SK-N-MC (cell line): ENCODE measurements at regions not wholly inside any gene's neighbourhood (a gene's known extent, or its start where the extent isn't known, plus 50 kb on each side); places are given as distances from the start of the nearest gene placed in this dataset.
A peak's percentile ranks its signal among the peaks of the same experiment; 100 is the strongest.

Experiments
- DNase-seq: peaks from one replicate; pipeline ENCODE4 v3.0.0-alpha.2; 2011; ENCODE audit warnings: low read depth, low spot score
- H3K27ac ChIP-seq: fragments of 200-600 bp; sonication (generic); 2 replicates; pipeline ENCODE4 v1.5.1; 2016; ENCODE audit warnings: mixed run types
- H3K36me3 ChIP-seq: fragments of 200-600 bp; sonication (generic); 2 replicates; pipeline ENCODE4 v1.6.1; 2017; ENCODE audit warnings: antibody characterized with exemption, low read length, mixed read lengths; ENCODE audit not compliant: insufficient read depth
- H3K4me3 ChIP-seq: fragments of 200-600 bp; sonication (generic); 2 replicates; pipeline ENCODE4 v1.5.1; 2016
- H3K9ac ChIP-seq: fragments of 200-600 bp; sonication (generic); 2 replicates; pipeline ENCODE4 v1.8.0; 2017; ENCODE audit warnings: mixed run types, mixed read lengths; ENCODE audit not compliant: insufficient read length
- H3K9me3 ChIP-seq: fragments of 200-600 bp; sonication (generic); 2 replicates; pipeline ENCODE4 v1.6.1; 2017; ENCODE audit warnings: low read depth, mild to moderate bottlenecking, antibody characterized with exemption, low read length, moderate library complexity, mixed read lengths
- EZH2 ChIP-seq: fragments of 200-600 bp; sonication (generic); IDR thresholded peaks from one replicate; pipeline ENCODE4 v1.6.1; 2017; ENCODE audit warnings: antibody characterized with exemption
- FOXP2 ChIP-seq: optimal IDR thresholded peaks from 2 replicates; pipeline ENCODE3; 2011; ENCODE audit warnings: mild to moderate bottlenecking, moderate library complexity; ENCODE audit not compliant: insufficient read depth; ENCODE audit errors: extremely low read length, control extremely low read depth
- POLR2AphosphoS5 ChIP-seq: IDR thresholded peaks from 2 replicates; pipeline ENCODE4 v1.6.1; 2012; ENCODE audit warnings: mild to moderate bottlenecking, low read depth, low read length, borderline replicate concordance

DNA sequence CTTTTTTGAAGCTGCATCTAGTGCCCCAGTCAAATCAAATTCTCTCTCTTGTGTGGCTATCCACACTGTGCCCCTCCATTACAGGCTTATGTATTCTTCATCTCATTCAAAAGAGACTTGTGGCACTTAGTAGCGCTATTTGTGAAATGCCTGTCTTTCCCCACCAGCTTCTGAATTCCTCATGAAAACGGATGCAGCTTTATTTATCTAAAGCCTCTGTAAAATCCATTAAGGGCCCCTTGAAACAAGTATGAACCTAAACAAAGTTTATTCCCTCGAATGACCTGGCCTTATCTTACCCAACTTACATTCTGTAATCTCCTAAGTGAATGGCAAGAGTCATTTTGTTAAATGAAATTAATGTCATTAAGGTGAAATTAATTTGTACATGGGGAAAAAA is 417.4 kb upstream of the PIK3C3 start:
- no peak for TF ChIP-seq EZH2
- TF ChIP-seq FOXP2 = no peak
- no peak for TF ChIP-seq POLR2AphosphoS5
- DNase-seq = no peak
- H3K27ac ChIP-seq = no peak overlapping the region
- no peak overlapping the region for H3K9ac ChIP-seq
- H3K36me3 ChIP-seq = no peaks in the 10 kb centered on the region
- H3K9me3 ChIP-seq = no peaks in the 10 kb centered on the region
- no peak overlapping the region for H3K4me3 ChIP-seq

DNA sequence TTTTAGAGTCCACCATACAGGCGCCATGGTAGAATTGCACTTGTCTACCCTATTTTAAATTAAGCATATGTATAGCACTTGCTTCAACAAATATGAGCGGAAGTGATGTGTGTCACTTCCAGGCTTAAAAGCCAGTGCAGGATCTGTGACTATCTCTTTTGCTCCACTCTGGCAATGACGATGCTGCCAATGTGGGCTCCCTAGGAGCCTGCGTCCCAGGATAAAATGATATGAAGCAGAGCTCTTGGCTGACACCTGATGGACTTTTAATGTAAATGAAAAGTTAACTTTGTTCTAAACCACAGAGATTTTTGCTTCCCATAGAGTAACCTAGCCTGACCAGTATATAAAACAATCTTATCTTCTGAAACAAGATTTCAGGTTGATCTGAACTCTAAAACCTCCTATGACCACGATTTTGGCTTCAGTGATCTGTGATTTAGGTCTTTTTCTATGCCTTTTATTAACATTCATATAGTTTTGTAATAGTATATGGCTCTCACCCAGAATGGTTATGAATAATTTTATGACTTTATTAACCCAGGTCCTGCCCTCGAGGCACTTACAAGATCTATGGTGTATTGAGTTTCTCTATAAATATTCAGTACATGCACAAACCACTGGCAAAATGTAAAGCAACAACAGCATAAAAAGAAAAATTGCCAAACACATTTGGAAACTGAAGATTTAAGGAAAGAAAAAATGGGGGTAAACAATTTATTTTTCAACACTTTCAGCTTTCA is 422.5 kb upstream of the PIK3C3 start:
- no peak for TF ChIP-seq EZH2
- no peak for TF ChIP-seq POLR2AphosphoS5
- TF ChIP-seq FOXP2 = no peak
- DNase-seq = peak; percentile 52
- H3K4me3 ChIP-seq = no peak overlapping the region; the same call in 1 of the 2 replicates

DNA sequence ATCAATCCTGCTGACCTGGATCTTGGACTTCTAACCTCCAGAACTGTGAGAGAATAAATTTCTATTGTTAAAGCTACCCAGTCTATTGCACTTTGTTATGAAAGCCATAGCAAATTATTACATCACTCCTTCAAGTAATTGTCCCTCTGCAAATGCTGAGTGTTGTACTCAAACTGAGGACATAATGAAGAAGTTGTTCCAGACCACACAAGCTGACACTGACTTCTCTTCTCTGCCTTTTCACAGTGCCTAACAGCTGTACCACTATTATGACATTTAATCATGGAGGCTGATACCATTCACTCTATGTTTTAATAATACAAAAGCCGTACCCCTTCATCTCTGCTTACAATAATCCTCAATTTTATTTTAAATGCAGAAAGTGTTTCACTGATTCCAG is 424.1 kb upstream of the PIK3C3 start:
- Histone ChIP-seq H3K36me3 (no peaks in the 10 kb centered on the region), H3K9me3 (no peaks in the 10 kb centered on the region), H3K9ac (no peak overlapping the region), H3K4me3 (no peak overlapping the region), H3K27ac (no peak overlapping the region)
- DNase-seq = no peak
- TF ChIP-seq EZH2 = no peak
- no peak for TF ChIP-seq POLR2AphosphoS5
- TF ChIP-seq FOXP2 = no peak

More for the DNA sequence above, 422.5 kb upstream of the PIK3C3 start:
- Histone ChIP-seq H3K9ac (no peak overlapping the region), H3K9me3 (no peaks in the 10 kb centered on the region), H3K27ac (no peak overlapping the region; the same call in 1 of the 2 replicates), H3K36me3 (no peaks in the 10 kb centered on the region)

DNA sequence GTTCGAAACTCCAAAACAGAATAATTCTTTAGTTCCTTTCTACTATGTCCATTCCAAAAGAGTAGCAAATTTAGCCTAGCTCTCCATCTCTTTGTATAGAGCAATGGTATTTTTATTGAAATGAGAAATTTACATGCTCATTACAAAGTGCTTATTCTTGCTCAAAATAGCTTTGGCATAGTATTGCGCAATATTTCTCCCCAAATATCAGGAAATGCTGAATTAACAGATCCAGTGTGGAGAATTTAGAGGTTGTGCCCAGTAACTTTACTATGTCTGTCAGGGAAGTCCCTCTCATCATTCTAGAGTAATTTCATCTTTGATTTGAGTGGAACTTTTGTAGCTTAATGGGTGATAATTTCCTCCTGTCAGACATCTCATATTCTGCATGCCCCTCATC is 425.9 kb upstream of the PIK3C3 start:
- peak; percentile 68 for DNase-seq
- Histone ChIP-seq H3K9ac (no peak overlapping the region), H3K27ac (no peak overlapping the region; the same call in 1 of the 2 replicates), H3K9me3 (no peaks in the 10 kb centered on the region), H3K4me3 (no peak overlapping the region), H3K36me3 (no peaks in the 10 kb centered on the region)
- TF ChIP-seq FOXP2 (no peak), POLR2AphosphoS5 (peak; percentile 24; the same call in 1 of the 2 replicates)

DNA sequence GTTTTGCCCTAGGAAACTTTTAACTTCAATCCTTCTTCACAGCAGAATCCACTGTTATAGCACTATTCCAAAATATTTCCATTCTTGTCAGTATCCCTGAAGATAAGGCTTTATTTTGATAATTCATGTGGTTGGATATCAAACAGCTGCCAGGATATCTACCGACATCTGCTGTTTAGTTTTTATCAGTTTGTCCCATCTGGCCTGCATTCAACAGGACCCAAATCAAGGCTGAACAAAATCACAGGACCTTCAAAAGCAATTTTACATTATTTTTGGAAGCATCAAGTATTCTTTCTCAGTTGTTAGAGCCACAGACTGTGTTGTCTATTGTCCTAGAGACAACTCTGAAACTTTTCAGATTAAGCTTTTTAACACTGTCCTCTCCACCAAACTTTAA is 429.0 kb upstream of the PIK3C3 start:
- Histone ChIP-seq H3K4me3 (no peak overlapping the region), H3K9me3 (no peaks in the 10 kb centered on the region), H3K27ac (no peak overlapping the region), H3K9ac (no peak overlapping the region), H3K36me3 (no peaks in the 10 kb centered on the region)
- DNase-seq = no peak
- TF ChIP-seq EZH2 (no peak), FOXP2 (no peak), POLR2AphosphoS5 (no peak)

DNA sequence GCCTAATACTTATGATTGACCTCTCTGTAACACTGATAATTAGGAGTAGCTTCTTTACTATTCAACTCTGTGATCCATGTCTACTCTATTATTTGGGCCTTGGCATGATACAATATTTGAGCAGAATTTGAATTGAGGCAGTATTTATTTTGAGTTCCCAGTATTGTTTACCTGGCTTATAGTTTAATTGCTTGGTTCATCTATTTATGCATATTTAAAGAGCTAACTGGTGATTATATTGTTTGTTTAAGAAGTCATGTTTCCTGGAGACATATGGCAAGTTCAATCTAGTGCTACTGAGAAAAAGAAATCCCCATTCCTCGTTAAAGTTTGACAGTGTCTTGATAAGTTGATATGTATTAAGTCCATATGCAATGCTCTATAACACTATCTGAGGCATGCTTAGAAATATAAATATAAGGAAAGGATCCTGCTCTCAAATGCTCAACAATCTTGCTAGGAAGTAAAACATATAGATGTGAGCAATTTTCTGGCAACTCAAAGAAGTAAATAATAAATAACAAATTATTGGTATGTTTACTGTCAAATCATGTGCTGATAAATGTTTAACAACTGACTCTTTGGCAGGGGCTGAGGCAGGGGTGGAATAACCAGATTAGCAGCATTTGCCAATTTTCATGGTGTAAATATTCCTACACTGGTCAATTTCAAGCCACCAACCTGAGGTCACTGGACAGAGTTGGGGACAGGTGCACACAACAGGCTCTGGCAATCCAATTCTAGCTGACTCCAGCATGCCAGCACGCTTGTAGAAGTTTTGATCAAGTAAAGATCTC is 430.2 kb upstream of the PIK3C3 start:
- no peak overlapping the region for H3K27ac ChIP-seq
- H3K9me3 ChIP-seq = no peaks in the 10 kb centered on the region
- TF ChIP-seq FOXP2 = no peak
- no peaks in the 10 kb centered on the region for H3K36me3 ChIP-seq
- no peak overlapping the region for H3K9ac ChIP-seq
- no peak for DNase-seq
- no peak overlapping the region for H3K4me3 ChIP-seq

DNA sequence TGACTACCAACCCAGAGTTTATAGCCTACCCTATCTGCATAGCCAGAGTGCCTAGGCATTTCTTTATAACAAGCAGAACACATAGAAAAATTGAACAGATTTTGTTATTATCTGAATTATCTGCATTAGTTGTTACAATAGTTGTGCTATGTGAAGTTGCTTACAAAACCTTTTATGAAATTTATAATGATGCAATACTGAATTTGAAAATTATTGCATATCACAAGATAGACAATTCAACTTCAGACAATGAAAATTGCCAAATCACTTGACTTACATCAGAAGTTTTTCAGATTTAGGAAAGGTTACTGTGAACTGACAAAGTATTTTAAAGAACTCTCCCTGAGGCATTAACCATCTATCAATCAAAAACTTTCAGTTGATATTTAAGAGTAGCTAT is 437.9 kb upstream of the PIK3C3 start:
- no peak for DNase-seq
- no peak overlapping the region for H3K9ac ChIP-seq
- no peaks in the 10 kb centered on the region for H3K36me3 ChIP-seq
- no peak overlapping the region for H3K4me3 ChIP-seq
- no peak overlapping the region for H3K27ac ChIP-seq
- no peaks in the 10 kb centered on the region for H3K9me3 ChIP-seq
- TF ChIP-seq FOXP2 = no peak
- no peak for TF ChIP-seq EZH2
- no peak for TF ChIP-seq POLR2AphosphoS5

DNA sequence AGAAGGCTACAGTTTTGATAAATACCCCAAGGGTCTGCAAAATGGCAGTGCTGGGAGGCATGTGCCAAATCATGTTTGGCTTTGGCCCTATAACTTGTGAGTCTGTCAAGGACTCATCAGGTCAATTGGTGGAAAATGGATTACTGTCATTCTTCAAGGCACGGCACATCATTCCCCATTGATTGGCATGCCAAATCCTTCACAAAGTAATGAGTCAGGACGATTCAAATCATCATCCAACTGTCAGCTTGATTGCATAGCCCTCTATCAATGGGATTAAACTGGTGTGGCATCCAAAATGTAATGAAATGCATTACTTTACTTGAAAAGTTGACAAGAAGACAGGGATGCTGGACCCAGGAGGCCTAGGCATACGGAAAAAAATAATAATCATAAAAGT is 441.6 kb upstream of the PIK3C3 start:
- Histone ChIP-seq H3K36me3 (no peaks in the 10 kb centered on the region), H3K27ac (no peak overlapping the region), H3K9ac (no peak overlapping the region), H3K9me3 (no peaks in the 10 kb centered on the region), H3K4me3 (no peak overlapping the region)
- no peak for DNase-seq
- TF ChIP-seq EZH2 (no peak), FOXP2 (no peak), POLR2AphosphoS5 (no peak)
